ENCODE measurements at regions not wholly inside any gene's neighbourhood (a gene's known extent, or its start where the extent isn't known, plus 50 kb on each side); places are given as distances from the start of the nearest gene placed in this dataset.

DNA sequence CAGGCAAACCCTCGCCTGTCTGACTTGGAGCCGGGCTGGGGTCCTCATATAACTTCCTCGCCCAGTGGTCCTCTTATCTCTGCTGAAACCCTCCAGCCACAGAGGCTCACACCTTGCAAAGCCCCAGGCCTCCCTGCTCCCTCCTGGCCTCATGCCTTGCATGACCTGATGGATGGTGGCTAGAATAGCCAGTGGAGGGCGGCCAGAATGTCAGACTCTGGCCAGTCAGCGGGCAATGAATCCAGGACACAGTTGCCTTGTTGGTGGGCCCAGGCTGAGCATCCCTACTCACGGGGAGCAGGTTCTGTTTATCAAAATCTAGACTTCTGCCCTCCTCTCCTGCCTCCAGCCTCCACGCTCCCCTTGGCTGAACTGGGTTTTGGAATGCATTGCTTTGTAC is 69.1 kb upstream of the WNT11 start:
- Histone ChIP-seq H3K9ac (replicated peaks; ENCODE audit: extremely low read depth, insufficient read depth, low read length) (no peak overlapping the region), H3K36me3 (ENCODE audit: control insufficient read depth in 2 of 2, extremely low read depth in 1 of 2, insufficient read depth in 2 of 2, low read length in 2 of 2) (no peaks in the 10 kb centered on the region), H3K4me1 (ENCODE audit: control insufficient read depth, extremely low read depth, insufficient read depth, low read length) (no peaks in the 10 kb centered on the region), H2AFZ (ENCODE audit: low read depth, low read length) (no peak overlapping the region), H3K4me2 (ENCODE audit: insufficient read depth, low read length) (no peak overlapping the region), H3K4me3 (replicated peaks in 1 of 3; ENCODE audit: insufficient read depth in 1 of 3, low read depth in 1 of 3, low read length in 3 of 3) (no peak overlapping the region), H3K27me3 (ENCODE audit: control insufficient read depth in 2 of 2, insufficient read depth in 2 of 2, low read length in 2 of 2) (no peaks in the 10 kb centered on the region), H3K9me3 (replicated peaks; ENCODE audit: control insufficient read depth, insufficient read depth, low read length) (no peaks in the 10 kb centered on the region), H4K20me1 (replicated peaks; ENCODE audit: control insufficient read depth, extremely low read depth, insufficient read depth, low read length) (no peaks in the 10 kb centered on the region), H3K79me2 (ENCODE audit: control insufficient read depth, insufficient read depth, low read length) (no peaks in the 10 kb centered on the region), H3K9me1 (replicated peaks; ENCODE audit: control insufficient read depth, extremely low read depth, insufficient read depth, low read length) (no peaks in the 10 kb centered on the region), H3K27ac (ENCODE audit: insufficient read depth, low read depth, low read length) (no peak overlapping the region)
- FAIRE-seq (no peak), DNase-seq (ENCODE audit: low read depth, low spot score) (no peak)
- dilution Hi-C loops (cut with MboI; ENCODE audit: extremely low pct_ligation_motif_present, low sequenced_read_pairs) (no loop called here), intact Hi-C loops (cut with micrococcal nuclease) (no loop called here)
- no peak for TF ChIP-seq FOS (IDR thresholded peaks at IDR 0.05; ENCODE audit: borderline replicate concordance, insufficient read depth, low read length)
- TF ChIP-seq, protein P1, sequence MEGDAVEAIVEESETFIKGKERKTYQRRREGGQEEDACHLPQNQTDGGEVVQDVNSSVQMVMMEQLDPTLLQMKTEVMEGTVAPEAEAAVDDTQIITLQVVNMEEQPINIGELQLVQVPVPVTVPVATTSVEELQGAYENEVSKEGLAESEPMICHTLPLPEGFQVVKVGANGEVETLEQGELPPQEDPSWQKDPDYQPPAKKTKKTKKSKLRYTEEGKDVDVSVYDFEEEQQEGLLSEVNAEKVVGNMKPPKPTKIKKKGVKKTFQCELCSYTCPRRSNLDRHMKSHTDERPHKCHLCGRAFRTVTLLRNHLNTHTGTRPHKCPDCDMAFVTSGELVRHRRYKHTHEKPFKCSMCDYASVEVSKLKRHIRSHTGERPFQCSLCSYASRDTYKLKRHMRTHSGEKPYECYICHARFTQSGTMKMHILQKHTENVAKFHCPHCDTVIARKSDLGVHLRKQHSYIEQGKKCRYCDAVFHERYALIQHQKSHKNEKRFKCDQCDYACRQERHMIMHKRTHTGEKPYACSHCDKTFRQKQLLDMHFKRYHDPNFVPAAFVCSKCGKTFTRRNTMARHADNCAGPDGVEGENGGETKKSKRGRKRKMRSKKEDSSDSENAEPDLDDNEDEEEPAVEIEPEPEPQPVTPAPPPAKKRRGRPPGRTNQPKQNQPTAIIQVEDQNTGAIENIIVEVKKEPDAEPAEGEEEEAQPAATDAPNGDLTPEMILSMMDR (IDR thresholded peaks at IDR 0.05; ENCODE audit: extremely low read depth in 1 of 2, insufficient read depth in 1 of 2, low read depth in 1 of 2, low read length in 2 of 2) = no peak
- no peak for TF ChIP-seq JUN (IDR thresholded peaks at IDR 0.05; ENCODE audit: borderline replicate concordance, insufficient read depth, insufficient read length, low read depth)
- no peak for TF ChIP-seq MYC (IDR thresholded peaks at IDR 0.05; ENCODE audit: low read depth, low read length)
- TF ChIP-seq POLR2AphosphoS5 (IDR thresholded peaks at IDR 0.05; ENCODE audit: insufficient read depth, low read depth, low read length) = no peak
- TF ChIP-seq, protein P2, sequence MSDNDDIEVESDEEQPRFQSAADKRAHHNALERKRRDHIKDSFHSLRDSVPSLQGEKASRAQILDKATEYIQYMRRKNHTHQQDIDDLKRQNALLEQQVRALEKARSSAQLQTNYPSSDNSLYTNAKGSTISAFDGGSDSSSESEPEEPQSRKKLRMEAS (IDR thresholded peaks at IDR 0.05; ENCODE audit: insufficient read depth, insufficient read length) = no peak
- no peak for TF ChIP-seq GATA2 (IDR thresholded peaks at IDR 0.05; ENCODE audit: insufficient read depth, insufficient read length, low read depth, low read length)
- TF ChIP-seq POLR2A (IDR thresholded peaks at IDR 0.05; ENCODE audit: low read depth, low read length) = no peak
- no peak for TF ChIP-seq EZH2 (IDR thresholded peaks at IDR 0.05; ENCODE audit: borderline replicate concordance, low read depth, low read length, severe bottlenecking)
- BruUV-seq (replicated peaks) = no TSS peak
- ChIA-PET CTCF (no interaction called here), POLR2A (no interaction called here)
